CMK (cell line): ENCODE measurements at regions not wholly inside any gene's neighbourhood (a gene's known extent, or its start where the extent isn't known, plus 50 kb on each side); places are given as distances from the start of the nearest gene placed in this dataset.
"Not testable (repeated sequence)": the region's sequence is repeated elsewhere in the genome, so short reads cannot be mapped to it uniquely, and the experiment has no call there.

Experiments used
- DNase-seq: peaks from one replicate; pipeline ENCODE4 v3.0.0-alpha.2; 2010; ENCODE audit warnings: low read depth

DNA sequence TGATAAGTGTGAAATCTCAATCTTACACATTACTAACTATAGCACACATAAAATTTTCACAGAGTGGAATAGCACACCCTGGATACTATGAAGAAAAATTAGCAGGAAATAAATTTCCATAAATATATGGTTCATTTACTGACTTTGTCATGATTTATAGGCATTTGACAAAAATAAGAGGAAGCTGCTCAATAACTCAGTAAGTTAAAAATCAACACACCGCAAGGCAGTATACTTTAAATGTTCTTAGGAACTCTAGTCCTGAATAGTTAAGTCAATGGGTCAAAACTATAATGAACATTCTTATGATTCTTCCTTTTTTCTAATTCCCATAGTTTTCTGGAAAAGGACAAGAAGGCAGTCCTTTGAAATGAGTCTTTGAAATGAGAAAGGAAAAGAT is 1557.8 kb upstream of the RAG2 start:
- DNase-seq: no peak

DNA sequence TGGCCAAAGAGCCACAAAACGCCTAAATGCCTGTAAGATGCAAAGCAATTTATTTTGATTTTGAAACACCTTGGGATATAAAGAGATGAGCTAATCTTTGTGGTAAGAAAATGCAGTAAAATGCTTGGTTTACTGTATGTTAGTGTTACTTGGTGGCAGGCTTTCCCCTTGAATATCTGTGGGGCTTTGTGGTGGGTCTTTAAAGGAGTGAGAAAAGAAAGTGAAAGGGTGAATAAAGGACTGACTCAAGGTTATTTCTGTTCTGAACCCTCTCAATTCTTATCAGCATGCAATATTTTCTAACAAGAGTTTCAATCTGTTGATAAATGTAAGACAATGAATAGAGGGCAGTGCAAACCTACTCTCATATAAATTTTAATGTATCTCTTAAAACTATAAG is 1555.9 kb upstream of the RAG2 start:
- no peak for DNase-seq

DNA sequence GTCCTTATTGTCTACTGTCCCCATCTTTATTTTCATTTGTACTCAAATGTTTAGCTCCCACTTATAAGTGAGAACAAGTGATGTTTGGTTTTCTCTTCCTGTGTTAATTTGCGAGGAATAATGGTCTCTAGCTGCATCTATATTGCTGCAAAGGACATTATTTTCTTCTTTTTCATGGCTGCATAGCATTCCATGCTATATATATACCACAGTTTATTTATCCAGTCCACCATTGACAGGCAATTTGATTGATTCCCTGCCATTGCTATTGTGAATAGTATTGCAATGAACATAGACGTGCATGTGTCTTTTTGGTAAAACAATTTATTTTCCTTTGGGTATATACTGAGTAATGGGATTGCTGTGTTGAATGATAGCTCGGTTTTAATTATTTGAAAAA is 1545.8 kb upstream of the RAG2 start:
- DNase-seq: no peak

DNA sequence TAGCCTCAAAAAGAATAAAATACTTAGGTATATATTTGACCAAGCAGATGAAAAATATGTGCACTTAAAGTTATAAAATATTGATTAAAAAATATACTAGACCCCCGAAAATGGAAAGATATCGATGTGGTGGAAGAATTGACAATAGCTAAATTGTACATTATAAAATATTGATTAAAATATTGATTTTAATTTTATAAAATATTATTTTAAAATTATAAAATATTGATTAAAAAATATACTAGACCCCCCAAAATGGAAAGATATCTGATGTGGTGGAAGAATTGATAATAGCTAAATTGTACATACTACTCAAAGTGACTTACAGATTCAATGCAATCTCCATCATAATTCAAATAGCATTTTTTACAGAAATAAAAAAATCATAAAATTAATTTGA is 1540.9 kb upstream of the RAG2 start:
- DNase-seq: no peak

DNA sequence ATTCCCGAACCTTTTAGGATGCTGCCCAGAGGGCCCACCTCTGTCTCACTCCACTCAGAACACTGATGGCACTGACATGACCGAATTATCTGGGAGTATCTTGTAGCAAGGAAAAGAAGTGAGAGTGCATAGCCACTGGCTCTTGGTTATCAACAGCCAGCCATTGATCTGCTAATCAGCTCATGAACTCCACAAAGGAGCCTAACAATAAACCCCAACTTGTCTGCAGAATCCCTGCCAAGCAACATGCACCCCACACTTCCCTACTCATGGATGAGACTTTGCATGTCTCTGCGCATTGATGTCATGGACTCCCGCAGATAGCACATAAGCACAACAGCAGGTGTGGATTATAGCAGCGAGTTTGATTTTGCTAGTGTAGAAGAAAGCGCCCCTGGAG is 1538.9 kb upstream of the RAG2 start:
- no peak for DNase-seq

DNA sequence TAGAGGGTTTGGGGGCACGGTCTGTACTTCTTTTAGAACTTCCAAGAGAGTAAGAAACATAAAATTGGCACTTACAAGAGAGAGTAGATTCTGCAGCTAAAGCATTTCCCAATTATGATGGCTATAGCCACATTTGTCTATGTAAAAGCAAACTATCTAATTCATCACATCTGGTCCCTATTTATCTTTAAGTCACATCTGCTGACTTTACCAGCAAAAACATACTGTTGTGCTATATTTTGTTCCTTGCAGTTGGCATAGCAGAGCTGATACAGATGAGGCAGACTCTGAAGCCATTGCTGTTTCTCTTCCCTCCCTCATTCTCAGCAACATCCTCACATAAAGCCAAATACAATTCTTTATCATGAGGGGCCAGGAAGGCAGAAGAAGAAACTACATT is 1533.5 kb upstream of the RAG2 start:
- DNase-seq: no peak

DNA sequence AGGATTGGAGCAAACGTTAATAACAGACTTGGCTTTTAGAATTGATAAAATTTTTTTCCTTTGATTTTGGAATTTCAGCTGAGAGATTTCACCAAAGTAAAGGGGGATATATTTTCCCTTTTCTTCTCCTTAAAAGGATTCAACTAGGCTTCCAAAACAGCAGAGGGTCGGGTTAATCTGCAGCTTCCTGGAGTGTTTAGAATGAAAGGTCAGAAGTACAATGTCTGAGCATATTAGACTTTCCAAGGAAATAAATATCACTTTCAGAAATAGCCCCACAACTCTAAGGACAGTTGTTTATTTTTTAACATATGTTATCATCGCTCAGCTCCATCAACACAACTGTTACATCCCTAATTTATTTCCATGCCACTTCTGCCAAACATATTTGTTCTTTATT is 1532.9 kb upstream of the RAG2 start:
- DNase-seq: no peak

DNA sequence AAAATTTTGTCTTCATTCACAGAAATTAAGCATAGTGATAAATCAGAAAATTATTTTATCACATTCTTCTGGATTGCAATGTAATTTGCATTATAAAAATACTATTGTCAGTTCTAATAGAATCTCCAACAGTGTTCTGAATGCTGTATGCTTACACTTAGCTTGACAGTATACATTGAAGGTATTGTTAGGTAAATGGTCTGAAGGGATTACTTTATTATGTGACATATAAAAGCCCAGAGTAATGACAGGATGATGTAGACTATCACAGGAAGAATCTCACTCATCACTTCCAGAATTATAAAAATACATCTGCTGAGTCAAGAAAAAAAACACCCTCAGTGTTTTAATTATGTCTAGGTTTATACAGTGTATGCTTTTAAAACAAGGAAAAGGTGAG is 1532.5 kb upstream of the RAG2 start:
- no peak for DNase-seq

DNA sequence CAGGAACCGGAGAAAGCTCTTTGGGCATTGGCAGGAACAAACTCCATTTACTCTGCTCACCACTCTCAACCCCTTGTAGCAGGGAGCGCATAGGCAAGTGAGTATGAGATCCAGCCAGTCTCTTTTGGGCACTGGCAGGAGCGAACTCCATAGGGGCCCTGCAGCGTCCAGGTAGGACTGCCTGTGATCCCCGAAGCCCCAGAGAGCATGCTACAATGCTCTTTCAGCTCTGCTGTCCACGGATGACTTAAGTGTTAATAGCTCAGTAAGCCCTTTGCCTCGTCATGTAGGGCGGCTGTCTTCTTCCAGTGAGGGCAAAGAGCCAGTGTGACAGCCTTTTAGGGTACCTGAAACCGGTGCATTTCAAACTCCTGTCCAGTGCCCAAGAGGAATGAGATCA is 1525.6 kb upstream of the RAG2 start:
- DNase-seq: no peak

DNA sequence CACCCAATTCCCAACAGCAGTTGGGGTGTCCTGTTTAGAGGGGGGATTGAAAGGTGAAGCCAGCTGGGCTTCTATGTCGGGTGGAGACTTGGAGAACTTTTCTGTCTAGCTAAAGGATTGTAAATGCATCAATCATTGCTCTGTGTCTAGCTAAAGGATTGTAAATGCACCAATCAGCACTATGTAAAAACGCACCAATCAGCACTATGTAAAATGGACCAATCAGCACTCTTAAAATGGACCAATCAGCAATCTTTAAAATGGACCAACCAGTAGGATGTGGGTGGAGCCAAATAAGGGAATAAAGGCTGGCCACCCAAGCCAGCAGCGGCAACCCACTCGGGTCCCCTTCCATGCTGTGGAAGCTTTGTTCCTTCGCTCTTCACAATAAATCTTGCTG is 1518.6 kb upstream of the RAG2 start:
- DNase-seq: not testable (repeated sequence)

DNA sequence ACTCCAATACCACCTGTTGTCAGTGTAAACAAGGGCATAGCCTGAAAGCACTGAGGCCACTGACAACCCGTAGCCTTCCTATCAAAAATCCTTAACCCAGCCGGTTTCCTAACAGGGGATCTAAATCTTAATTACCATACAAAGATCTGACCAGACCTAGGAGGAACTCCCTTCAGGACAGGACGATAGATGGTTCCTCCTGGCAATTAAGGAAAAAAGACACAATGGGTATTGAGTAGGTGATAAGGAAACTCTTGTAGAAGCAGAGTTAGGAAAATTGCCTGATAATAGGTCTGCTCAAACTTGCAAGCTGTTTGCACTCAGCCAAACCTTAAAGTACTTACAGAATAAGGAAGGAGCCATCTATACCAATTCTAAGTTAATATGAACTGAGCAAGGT is 1517.3 kb upstream of the RAG2 start:
- DNase-seq: not testable (repeated sequence)

DNA sequence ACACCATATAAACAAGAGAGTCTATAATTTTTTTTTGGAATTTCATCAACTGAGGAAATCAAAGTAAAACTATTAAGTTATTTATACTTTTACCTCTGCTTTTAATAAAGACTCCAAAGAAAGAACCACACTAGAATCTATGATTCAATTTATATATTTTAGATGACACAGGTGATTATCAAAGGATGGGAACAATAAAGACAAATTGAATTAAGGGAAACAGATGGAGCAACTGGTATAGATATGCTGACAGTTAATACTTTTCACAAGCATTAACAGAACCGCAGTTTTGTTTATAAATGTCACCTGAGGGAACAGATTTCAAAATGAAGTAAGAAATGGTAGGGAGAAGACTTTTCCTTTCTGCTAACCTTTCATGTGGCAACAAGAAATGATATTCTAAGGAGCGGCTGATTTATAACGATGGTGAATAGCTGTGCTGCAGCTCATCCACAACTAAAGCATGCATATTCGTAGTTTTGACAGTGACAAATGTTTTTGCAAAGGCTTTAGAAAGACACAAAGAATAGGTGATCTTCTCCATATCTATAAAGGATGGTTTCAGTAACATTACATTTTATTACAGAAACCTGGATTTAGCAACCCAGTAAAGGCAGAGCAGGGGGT is 1502.9 kb upstream of the RAG2 start:
- no peak for DNase-seq

DNA sequence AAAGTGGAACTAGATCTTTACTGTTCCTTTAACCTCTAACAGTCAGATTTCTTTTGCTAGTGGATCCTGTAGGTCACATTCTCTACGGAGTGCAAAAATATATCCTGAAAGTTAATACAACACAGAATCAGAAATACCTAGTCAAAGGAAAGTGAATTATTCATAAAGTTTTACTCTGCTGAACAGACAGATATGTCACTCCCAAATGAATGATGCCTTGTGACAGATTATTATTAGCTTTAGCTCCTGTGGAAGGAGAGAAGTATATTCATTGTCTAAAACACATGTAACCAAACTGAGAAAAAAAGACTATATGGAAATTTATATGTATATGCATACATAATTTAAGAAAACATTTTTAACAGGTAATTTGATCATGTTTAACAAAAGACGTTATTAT is 1497.2 kb upstream of the RAG2 start:
- DNase-seq: no peak

DNA sequence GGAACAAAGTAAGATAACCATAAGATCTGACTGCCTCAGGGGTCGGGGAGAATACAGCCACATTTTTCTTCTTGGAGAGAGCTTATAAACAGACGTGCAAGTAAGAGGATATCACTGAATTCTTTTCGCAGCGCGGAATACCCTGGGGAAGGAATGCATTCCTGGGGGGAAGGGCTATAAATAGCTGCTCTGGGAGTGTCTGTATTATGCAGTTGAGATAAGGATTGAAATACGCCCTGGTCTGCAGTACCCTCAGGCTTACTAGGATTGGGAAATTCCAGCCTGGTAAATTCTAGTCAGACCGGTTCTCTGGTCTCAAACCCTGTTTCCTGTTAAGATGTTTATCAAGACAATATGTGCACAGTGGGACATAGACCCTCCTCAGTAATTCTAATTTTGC is 1491.7 kb upstream of the RAG2 start:
- no peak for DNase-seq

DNA sequence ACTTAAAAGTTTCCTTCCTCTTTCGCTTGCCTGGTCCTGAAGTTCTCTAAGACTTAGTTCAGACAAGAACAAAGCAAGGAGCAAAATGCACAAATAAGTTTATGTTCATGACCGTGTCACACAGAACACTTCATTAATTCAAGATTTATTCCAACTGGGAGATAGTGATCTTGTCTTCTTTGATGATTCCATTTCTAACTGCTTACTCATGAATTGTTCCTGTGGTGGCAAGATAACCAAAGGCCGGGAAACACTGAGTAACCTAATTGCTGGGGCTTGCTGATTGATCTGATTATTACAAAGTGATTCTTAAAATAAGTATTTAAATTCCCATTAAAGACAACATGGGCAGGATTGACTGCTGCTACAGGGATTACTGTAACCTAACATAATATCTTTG is 1462.9 kb upstream of the RAG2 start:
- DNase-seq: peak; percentile 39

DNA sequence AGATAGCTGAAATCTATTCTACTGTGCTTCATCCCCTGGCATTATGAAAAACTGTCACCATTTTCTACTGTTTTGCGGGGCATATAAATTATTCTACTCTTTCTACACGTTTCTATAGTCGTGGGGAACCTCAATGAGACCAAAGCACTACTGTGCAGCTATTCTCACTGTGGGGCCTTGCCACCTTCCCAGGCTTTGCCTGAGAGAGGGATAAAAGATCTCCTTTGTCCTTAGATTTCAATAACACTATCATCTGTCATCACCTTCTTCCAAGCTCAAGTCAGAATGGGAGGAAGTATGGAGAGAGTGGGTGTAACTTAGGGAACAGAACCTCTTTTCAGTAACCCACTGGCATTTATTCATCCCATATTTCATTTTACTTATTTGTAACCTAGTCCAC is 1462.1 kb upstream of the RAG2 start:
- DNase-seq: no peak

DNA sequence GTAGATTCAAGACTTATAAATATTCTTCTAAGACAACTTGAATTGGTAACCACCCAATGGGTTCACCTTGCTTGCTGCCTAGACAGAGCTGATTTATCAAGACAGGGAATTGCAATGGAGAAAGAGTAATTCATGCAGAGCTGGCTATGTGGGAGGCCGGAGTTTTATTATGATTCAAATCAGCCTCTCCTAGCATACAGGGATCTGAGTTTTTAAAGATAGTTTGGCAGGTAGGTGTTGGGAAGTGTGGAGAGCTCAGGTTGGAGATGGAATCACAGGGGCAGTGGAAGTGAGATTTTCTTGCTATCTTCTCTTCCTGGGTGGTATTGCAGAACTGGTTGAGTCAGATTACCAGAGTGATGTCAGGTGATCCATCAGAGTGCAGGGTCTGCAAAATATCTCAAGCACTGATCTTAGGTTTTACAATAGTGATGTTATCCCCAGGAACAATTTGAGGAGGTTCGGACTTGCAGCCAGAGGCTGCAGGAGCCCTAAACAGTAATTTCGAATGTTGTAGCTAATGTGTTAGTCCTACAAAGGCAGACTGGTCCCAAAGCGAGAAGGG is 1448.6 kb upstream of the RAG2 start:
- no peak for DNase-seq

DNA sequence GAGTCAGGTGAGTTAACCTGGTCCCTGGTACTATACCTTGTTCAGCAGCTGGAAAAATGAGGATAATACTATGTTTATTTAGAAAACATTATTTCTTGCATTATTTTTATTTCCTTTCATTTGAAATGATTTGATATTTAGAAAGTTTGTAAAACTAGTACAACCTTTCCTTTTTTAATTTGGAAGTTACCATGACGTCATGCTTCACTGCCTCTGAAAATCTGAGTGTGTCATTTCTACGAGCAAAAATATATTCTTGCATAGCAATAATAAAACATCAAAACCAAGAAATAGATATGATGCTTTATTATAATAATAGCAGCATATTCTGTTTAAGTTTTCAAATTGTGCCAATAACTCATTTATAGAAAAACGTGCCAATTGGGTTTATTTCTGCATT is 1445.0 kb upstream of the RAG2 start:
- no peak for DNase-seq

DNA sequence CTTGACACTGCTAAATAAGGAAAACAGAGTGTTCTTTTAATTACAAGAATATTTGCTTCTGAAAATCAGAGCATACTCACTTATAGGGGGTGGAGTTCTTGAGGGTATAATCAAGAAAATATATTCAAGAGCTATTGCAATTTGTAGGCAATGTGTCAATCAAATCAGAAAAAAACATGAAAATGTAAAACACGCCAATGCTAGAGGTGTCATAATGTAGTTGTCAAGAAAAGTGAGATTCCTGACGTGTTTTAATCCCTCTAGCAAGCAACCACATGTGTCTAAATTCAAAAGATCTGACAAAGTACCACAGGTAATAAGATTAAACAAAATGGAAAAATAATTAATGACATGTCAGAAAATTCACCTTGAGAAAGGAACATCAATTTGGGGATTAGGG is 1440.7 kb upstream of the RAG2 start:
- no peak for DNase-seq

DNA sequence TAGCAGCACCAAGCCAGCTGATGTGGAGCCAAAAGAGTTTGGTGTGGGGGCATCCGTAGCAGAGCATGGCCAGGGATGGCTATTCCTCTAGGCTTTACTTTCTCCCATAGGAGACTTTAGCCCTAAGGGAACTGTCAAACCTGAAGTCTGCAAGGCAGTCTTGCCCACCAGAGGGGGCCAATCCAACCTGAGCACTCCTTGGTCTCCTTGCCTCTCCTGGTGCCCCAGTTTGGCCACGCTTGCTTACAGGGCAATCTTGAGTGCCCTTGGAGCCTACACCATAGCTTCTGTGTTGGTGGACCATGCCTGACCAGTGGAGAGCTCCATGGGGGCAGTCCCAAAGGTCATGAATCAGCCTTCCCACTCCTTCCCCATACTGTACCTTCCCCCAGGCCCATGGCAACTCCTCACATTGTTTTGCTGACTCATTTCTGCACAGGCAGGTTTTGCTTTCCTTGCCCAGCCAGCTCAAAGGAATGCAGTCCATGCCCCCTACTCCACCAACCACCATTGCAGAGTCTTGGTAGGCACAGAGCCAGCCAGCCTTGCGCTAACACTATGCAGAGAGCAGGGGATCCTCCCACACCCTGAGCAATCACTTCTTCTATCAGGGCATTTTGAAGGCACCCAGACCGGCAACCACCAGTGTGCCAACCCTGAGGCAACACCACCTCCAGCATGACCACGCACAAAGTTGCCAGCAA is 1421.2 kb upstream of the RAG2 start:
- DNase-seq: no peak

DNA sequence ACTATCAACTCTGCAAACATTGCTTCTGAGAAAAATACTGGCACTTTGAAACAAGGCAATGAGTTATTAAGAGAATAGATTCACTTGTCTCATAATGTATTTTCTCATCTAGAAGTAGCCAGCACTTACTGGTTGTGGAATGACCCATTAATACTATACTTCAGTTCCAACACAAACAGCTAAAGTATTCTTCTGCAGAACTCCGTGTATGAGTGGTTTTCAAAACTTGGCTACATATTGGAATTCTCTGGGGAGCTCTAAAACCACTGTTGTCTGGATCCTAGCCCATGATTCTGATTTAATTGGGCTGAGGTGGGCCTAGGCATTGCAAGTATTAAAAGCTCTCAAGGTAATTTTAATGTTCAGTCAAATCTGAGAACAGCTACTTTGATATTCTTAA is 1416.4 kb upstream of the RAG2 start:
- no peak for DNase-seq

DNA sequence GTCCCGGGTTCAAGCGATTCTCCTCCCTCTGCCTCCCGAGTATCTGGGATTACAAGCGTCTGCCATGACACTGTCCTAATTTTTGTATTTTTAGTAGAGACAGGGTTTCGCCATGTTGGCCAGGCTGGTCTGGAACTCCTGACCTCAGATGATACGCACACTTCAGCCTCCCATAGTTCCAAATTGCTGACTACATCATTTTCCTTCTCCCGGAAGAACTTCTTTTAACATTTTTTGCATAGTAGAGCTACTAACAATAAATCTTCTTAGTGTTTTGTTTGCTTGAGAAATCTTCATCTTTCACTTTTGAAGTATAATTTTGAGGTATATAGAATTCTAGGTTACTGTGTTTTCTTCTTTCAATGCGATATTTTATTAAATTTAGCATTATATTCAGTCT is 1415.1 kb upstream of the RAG2 start:
- no peak for DNase-seq

DNA sequence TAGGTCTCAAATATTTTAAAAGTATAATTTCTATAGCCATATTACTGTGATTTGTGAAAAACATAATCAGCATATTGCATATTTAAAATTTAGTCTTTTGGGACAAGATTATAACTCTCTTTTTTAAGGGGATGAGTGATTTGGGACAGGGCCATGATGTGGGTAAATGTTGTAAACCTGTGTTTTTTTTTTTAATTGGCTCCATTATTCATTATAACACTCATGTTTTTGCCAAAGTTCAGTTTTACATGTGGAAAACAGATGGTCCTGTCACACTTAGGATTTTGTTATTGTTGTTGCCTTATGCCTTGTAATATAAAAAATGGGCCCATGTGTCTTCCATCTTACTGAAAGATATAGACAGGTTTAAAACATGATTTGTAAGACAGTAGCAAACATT is 1413.5 kb upstream of the RAG2 start:
- no peak for DNase-seq

DNA sequence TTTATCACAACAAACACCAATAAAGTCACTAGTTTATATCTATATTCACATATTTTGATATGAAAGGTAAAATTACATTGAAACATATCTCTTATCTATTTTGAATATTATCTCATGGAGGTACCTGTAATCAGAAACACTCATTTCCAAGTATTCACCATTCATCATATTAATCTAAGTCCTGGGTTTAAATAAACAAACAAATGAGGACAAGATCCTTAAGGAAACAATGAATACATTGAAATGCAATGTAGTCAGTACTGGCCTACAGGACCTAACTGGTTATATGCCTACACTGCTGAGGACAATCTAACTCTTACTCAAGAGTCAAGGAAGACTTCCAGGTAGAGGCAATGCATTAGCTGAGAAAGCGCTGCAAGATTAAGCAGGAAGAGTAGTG is 1411.9 kb upstream of the RAG2 start:
- no peak for DNase-seq
